Gastroesophageal sphincter (tissue), 4 donors: ENCODE measurements at regions not wholly inside any gene's neighbourhood (a gene's known extent, or its start where the extent isn't known, plus 50 kb on each side); places are given as distances from the start of the nearest gene placed in this dataset.
A peak's percentile ranks its signal among the peaks of the same experiment; 100 is the strongest.

Experiments
- ATAC-seq: fragments of 150-250 bp; one replicate; pipeline ENCODE4 v1.9.1; 2016; ENCODE audit warnings: mild to moderate bottlenecking, moderate library complexity
- H3K27ac ChIP-seq, 4 donors: fragments of 200-600 bp; sonication (generic) in 3 of 4; 1 replicate in 3 of 4; 2 replicates in 1 of 4; pipeline ENCODE4 v1.5.1; 2016 to 2019
- H3K27me3 ChIP-seq: fragments of 200-600 bp; sonication (generic); one replicate; pipeline ENCODE4 v1.5.1; 2019
- H3K36me3 ChIP-seq, 2 donors: fragments of 200-600 bp; sonication (generic); one replicate each; pipeline ENCODE4 v1.5.1; 2019; ENCODE audit warnings: control low read depth in 1 of 2
- H3K4me1 ChIP-seq, 3 donors: fragments of 200-600 bp; sonication (generic); 1 replicate in 2 of 3; 2 replicates in 1 of 3; pipeline ENCODE4 v1.5.1; 2016 to 2019; ENCODE audit warnings: control low read depth in 2 of 3
- H3K4me3 ChIP-seq, 2 donors: fragments of 200-600 bp; sonication (generic); one replicate each; pipeline ENCODE4 v1.5.1; 2019; ENCODE audit warnings: mild to moderate bottlenecking in 1 of 2, moderate library complexity in 1 of 2
- H3K9me3 ChIP-seq, 3 donors: fragments of 200-600 bp; sonication (generic); one replicate each; pipeline ENCODE4 v1.5.1; 2017 to 2019; ENCODE audit warnings: control low read depth in 2 of 3
- EP300 ChIP-seq: sonication (generic); formaldehyde crosslinking; IDR thresholded peaks from one replicate; pipeline ENCODE4 v1.6.1; 2017; ENCODE audit warnings: antibody characterized with exemption, mild to moderate bottlenecking
- POLR2A ChIP-seq, 2 donors: fragments of 450-650 bp; IDR thresholded peaks; one replicate each; pipeline ENCODE4 v1.6.1; 2017; ENCODE audit warnings: antibody characterized with exemption in 2 of 2, mild to moderate bottlenecking in 2 of 2, moderate library complexity in 1 of 2
- POLR2AphosphoS5 ChIP-seq: sonication (generic); formaldehyde crosslinking; IDR thresholded peaks from one replicate; pipeline ENCODE4 v1.6.1; 2017; ENCODE audit warnings: antibody characterized with exemption
- WGBS, 2 donors: methylation state at CpG; one replicate each; pipeline ENCODE4 v1.1.5; 2018; ENCODE audit warnings: low coverage in 1 of 2; 5-methylcytosine and 5-hydroxymethylcytosine counted together
- TF ChIP-seq, protein P1 (sequence below), 4 experiments: fragments of 200-600 bp in 2 of 4; fragments of 450-650 bp in 2 of 4; sonication (generic) in 1 of 4; IDR thresholded peaks; one replicate each; pipeline ENCODE4 v1.5.1; 2017 to 2019; ENCODE audit warnings: antibody characterized with exemption in 4 of 4, mild to moderate bottlenecking in 2 of 4, moderate library complexity in 2 of 4

GRCh38 chr5:158513490-158514318, 586.0 kb downstream of the EBF1 start:
- H3K4me3 ChIP-seq = no peak overlapping the region
- H3K9me3 ChIP-seq = no peaks in the 10 kb centered on the region
- no peaks in the 10 kb centered on the region for H3K36me3 ChIP-seq
- ATAC-seq = no peak
- no peaks in the 10 kb centered on the region for H3K27me3 ChIP-seq
- no peaks in the 10 kb centered on the region for H3K4me1 ChIP-seq
- WGBS, 2 donors = 37 to 51% methylated on average over 6 of the region's 6 CpGs
- H3K27ac ChIP-seq = peak overlapping the region in 1 of 4 donors; percentile 38
- TF ChIP-seq POLR2AphosphoS5 (no peak), POLR2A (IDR thresholded peaks at IDR 0.05) (no peak), EP300 (no peak)
- TF ChIP-seq, protein P1, sequence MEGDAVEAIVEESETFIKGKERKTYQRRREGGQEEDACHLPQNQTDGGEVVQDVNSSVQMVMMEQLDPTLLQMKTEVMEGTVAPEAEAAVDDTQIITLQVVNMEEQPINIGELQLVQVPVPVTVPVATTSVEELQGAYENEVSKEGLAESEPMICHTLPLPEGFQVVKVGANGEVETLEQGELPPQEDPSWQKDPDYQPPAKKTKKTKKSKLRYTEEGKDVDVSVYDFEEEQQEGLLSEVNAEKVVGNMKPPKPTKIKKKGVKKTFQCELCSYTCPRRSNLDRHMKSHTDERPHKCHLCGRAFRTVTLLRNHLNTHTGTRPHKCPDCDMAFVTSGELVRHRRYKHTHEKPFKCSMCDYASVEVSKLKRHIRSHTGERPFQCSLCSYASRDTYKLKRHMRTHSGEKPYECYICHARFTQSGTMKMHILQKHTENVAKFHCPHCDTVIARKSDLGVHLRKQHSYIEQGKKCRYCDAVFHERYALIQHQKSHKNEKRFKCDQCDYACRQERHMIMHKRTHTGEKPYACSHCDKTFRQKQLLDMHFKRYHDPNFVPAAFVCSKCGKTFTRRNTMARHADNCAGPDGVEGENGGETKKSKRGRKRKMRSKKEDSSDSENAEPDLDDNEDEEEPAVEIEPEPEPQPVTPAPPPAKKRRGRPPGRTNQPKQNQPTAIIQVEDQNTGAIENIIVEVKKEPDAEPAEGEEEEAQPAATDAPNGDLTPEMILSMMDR (IDR thresholded peaks at IDR 0.05) = no peak

DNA sequence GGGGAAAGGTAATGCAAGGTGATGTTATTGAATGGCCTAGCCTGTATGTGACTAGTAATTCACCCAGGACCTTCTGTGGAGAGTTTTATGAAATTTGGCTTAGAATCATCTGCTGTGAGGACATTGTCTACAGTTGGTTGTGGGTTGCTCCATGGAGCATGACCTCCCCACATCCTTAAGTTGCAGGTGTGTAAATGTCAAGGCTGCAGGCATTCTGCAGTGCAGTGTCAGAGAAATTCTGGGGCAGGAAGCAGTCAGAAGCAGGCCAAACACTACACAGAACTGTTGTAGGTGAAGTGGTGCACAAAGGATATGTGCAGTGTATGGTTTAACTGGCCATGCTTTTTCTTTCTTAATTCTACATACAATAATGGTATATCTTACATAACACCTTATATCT, 588.3 kb downstream of the EBF1 start:
- no peaks in the 10 kb centered on the region for H3K36me3 ChIP-seq
- no peak overlapping the region for H3K4me3 ChIP-seq
- H3K4me1 ChIP-seq = no peaks in the 10 kb centered on the region
- peaks cover 0 to under 1% (median 0%) of the 10 kb centered on the region in 3 donors for H3K9me3 ChIP-seq
- H3K27ac ChIP-seq = no peak overlapping the region
- no peak for ATAC-seq
- H3K27me3 ChIP-seq = no peaks in the 10 kb centered on the region
- TF ChIP-seq, protein P1 (IDR thresholded peaks at IDR 0.05) = no peak
- TF ChIP-seq POLR2AphosphoS5 (no peak), EP300 (no peak), POLR2A (IDR thresholded peaks at IDR 0.05) (no peak)

DNA sequence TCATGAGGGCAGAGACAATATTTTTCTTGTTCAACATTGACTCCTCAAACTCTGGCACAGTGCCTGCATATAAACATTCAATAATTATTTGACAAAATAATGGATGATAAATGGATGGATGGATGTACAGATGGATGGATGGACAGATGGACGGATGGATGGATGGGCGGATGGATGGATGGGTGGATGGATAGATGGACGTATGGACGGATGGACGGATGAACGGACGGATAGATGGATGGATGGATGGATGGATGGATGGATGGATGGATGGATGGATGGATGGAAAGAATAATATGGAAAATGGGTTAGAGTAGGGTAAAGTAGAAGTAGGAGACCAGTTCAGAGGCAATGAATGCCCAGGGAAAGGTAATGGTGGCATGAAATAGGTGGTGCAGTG, 589.2 kb downstream of the EBF1 start:
- no peaks in the 10 kb centered on the region for H3K27me3 ChIP-seq
- 54 to 56% methylated on average over 7 of the region's 7 CpGs for WGBS, 2 donors
- no peak for ATAC-seq

GRCh38 chr5:158506648-158507047, 593.1 kb downstream of the EBF1 start:
- no peak for ATAC-seq
- WGBS, 2 donors = 89 to 93% methylated on average over 1 of the region's 1 CpG
- no peak for TF ChIP-seq POLR2A (IDR thresholded peaks at IDR 0.05)
- no peak for TF ChIP-seq POLR2AphosphoS5
- TF ChIP-seq, protein P1 (IDR thresholded peaks at IDR 0.05) = no peak
- TF ChIP-seq EP300 = no peak
- Histone ChIP-seq H3K36me3 (no peaks in the 10 kb centered on the region), H3K27me3 (no peaks in the 10 kb centered on the region), H3K9me3 (peaks cover 0 to 14% (median 0%) of the 10 kb centered on the region in 3 donors), H3K27ac (no peak overlapping the region), H3K4me3 (no peak overlapping the region), H3K4me1 (no peaks in the 10 kb centered on the region)

More for the DNA sequence above, 589.2 kb downstream of the EBF1 start:
- no peaks in the 10 kb centered on the region for H3K4me1 ChIP-seq
- TF ChIP-seq, protein P1 (IDR thresholded peaks at IDR 0.05) = no peak
- TF ChIP-seq POLR2AphosphoS5 = no peak
- no peak for TF ChIP-seq EP300
- TF ChIP-seq POLR2A (IDR thresholded peaks at IDR 0.05) = no peak
- H3K27ac ChIP-seq = no peak overlapping the region
- no peaks in the 10 kb centered on the region for H3K36me3 ChIP-seq
- peaks cover 0 to 10% (median 0%) of the 10 kb centered on the region in 3 donors for H3K9me3 ChIP-seq
- H3K4me3 ChIP-seq = no peak overlapping the region

GRCh38 chr5:158502686-158503085, 597.0 kb downstream of the EBF1 start:
- TF ChIP-seq POLR2AphosphoS5 = no peak
- TF ChIP-seq EP300 = no peak
- Histone ChIP-seq H3K27me3 (no peaks in the 10 kb centered on the region), H3K4me1 (no peaks in the 10 kb centered on the region), H3K9me3 (peaks cover 0 to 14% (median 0%) of the 10 kb centered on the region in 3 donors), H3K36me3 (no peaks in the 10 kb centered on the region), H3K27ac (no peak overlapping the region), H3K4me3 (no peak overlapping the region)
- 56 to 94% methylated on average over 3 to 5 of the region's 5 CpGs for WGBS, 2 donors
- no peak for ATAC-seq
